Kidney epithelial cell (primary cell): ENCODE measurements at regions not wholly inside any gene's neighbourhood (a gene's known extent, or its start where the extent isn't known, plus 50 kb on each side); places are given as distances from the start of the nearest gene placed in this dataset.
"Not testable (repeated sequence)": the region's sequence is repeated elsewhere in the genome, so short reads cannot be mapped to it uniquely, and the experiment has no call there.

Source experiments
- DNase-seq: peaks from one replicate; pipeline ENCODE4 v3.0.0-alpha.2; 2010; ENCODE audit warnings: low read depth
- H3K27me3 ChIP-seq: 2 replicates; pipeline ENCODE4 v1.6.0; 2011; ENCODE audit warnings: low read length; ENCODE audit not compliant: control insufficient read depth, insufficient read depth
- H3K36me3 ChIP-seq: 2 replicates; pipeline ENCODE4 v1.5.1; 2011; ENCODE audit warnings: low read length; ENCODE audit not compliant: control insufficient read depth, insufficient read depth
- H3K4me3 ChIP-seq: 2 replicates; pipeline ENCODE4 v1.5.1; 2011; ENCODE audit warnings: low read depth, mild to moderate bottlenecking, control low read depth, low read length
- CTCF ChIP-seq: IDR thresholded peaks from 2 replicates; pipeline ENCODE4 v1.5.1; 2011; ENCODE audit warnings: mild to moderate bottlenecking, moderate library complexity, low read length, control low read depth, inconsistent platforms; ENCODE audit not compliant: insufficient read depth, poor library complexity, severe bottlenecking

- DNase-seq, result no peak
- no peak for TF ChIP-seq CTCF
- H3K27me3 ChIP-seq, result no peaks in the 10 kb centered on the region
- no peak overlapping the region for H3K4me3 ChIP-seq
- H3K36me3 ChIP-seq, result no peaks in the 10 kb centered on the region
Observed at GRCh38 chr7:17104419-17104818, 194.0 kb upstream of the AHR start.

- H3K27me3 ChIP-seq, result no peaks in the 10 kb centered on the region
- no peak for TF ChIP-seq CTCF
- no peak for DNase-seq
- no peaks in the 10 kb centered on the region for H3K36me3 ChIP-seq
- H3K4me3 ChIP-seq, result no peak overlapping the region
Observed at GRCh38 chr7:17105701-17106100, 192.8 kb upstream of the AHR start.

- no peak for TF ChIP-seq CTCF
Observed at GRCh38 chr7:17108049-17108584, 190.3 kb upstream of the AHR start.

GRCh38 chr7:17109020-17109419, 189.4 kb upstream of the AHR start:
- Histone ChIP-seq H3K36me3 (no peaks in the 10 kb centered on the region), H3K4me3 (no peak overlapping the region), H3K27me3 (no peaks in the 10 kb centered on the region)
- no peak for TF ChIP-seq CTCF
- no peak for DNase-seq

More at GRCh38 chr7:17108049-17108584, 190.3 kb upstream of the AHR start:
- Histone ChIP-seq H3K4me3 (no peak overlapping the region), H3K27me3 (no peaks in the 10 kb centered on the region), H3K36me3 (no peaks in the 10 kb centered on the region)
- no peak for DNase-seq

GRCh38 chr7:17113770-17114169, 184.7 kb upstream of the AHR start:
- DNase-seq, H3K27me3 ChIP-seq, H3K4me3 ChIP-seq, H3K36me3 ChIP-seq: not testable (repeated sequence)

- H3K36me3 ChIP-seq, result no peaks in the 10 kb centered on the region
- no peak for TF ChIP-seq CTCF
- no peaks in the 10 kb centered on the region for H3K27me3 ChIP-seq
- H3K4me3 ChIP-seq, result no peak overlapping the region
- DNase-seq, result no peak
Observed at GRCh38 chr7:17118412-17118811, 180.0 kb upstream of the AHR start.
